CD4-positive, alpha-beta T cell treated with Interleukin-4 for 4 hours (primary cell): ENCODE measurements at regions not wholly inside any gene's neighbourhood (a gene's known extent, or its start where the extent isn't known, plus 50 kb on each side); places are given as distances from the start of the nearest gene placed in this dataset.
"Not testable (repeated sequence)": the region's sequence is repeated elsewhere in the genome, so short reads cannot be mapped to it uniquely, and the experiment has no call there.

Experiments
- DNase-seq: peaks from one replicate; pipeline ENCODE4 v3.0.0-alpha.2; 2020

DNA sequence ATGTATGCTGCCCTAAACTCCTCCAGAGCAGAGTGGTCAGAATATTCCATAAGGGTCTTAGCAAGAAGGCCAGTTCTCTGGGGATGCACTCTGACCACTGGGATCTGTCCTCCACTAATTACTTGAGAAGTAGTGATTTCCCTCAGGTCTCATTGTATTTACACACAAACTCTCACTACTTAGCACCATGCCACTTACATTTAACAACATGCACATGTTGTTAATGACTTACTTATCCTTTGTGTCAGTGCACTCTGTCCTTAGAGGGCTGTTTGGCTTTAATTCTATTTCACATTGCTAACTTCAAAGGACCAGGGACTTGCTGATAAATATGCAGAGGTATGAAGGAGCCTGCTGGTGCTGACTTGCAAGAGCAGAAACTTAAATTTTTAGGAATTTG lies 1415.5 kb upstream of the ACVR2A start:
- no peak for DNase-seq

DNA sequence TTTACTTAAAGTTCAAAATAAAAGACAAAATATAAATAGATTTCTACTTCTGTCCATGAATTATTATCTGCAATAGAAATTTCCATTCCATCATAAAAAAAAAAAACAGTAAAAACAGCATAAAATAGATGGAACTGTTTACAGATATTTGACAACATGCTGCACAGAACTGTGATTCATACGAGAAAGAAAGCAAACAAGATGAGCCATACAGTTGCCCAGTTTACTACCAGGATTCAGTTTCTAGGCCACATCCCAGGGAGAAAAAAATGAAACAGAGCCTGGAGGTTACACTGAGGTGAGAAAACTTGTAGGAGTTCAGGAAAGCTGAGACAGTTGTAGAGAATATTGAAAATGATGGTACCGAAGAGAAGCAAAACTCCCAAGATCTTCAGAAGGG lies 1426.9 kb upstream of the ACVR2A start:
- DNase-seq: no peak

DNA sequence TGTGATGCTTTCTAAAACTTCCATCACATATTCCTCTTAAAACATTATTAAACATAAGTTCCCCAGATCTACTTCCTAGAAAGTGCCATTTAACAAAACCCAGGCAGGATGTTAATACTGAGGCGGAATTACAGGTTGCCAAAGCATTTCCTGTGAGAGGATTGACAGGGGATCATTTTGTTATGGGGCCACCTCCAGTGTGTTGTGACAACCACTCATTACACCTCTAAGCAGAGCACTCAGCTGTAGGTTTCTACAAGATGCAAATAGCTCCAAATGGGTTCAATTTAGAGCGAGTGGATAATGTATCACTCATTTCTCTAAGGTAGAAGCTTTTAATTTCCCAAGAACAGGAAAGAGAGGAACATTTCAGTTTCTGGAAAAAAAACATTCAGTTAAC lies 1429.5 kb upstream of the ACVR2A start:
- no peak for DNase-seq

DNA sequence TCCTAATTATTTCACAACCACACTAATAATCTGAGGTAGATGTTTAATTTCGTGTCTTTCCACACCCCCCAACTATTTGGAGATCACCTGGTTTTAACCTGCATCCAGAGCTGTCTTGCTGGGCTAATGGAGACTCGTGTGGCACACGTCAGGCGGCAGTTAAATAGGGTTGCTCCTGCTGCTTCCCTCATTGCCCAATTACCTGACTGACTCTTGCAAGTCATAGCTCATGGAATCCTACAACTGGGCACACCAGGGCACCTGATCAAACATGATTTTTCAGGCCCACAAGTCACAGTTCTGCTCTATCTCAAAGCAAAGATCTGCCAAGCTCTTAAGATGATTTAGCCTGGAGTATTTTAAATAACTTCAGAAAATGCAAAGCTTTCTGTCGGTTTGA lies 1430.4 kb upstream of the ACVR2A start:
- no peak for DNase-seq

DNA sequence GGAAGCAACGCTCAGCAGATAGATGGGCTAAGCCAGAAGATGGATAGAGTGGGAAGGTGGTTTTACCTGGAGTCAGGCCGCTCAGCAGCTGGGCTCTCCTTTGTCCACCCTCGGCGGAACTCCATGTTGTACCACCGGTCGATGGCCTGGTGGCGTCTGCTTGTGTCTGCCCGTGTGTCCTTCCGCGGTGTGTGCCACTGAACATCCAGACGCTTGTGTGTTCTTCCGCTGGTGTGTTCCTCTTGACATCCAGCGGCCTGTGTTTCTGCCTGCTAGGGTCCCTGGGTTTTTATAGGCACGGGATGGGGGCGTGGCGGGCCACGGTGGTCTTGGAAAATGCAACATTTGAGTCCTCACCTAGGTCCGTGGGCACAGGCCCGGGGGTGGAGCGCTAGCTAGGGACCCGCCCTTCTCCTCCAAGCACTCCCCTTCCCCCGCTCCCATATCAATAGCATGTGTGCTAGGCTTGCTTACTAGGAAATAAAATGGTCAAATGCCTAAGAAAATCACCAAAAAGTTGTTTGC lies 1431.7 kb upstream of the ACVR2A start:
- DNase-seq: no peak

DNA sequence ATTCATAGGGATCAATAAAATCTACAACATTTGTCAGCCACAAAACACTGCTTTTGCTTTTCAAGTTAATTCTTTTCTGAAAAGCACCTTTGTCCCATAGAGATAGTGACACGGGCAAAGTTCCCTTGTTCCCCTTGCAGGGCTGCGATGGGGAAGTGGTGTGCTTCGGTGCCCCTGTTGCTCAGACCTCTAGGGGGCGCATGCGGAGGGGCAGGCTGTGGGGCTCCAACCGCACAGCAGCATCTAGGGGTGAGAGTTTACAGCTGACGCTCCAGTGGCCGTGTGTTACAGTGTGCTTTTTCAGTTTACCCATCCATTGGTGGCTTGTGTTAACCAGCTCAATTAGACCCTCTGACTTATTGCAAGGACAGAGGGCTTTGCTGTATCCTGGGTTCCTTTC lies 1432.2 kb upstream of the ACVR2A start:
- no peak for DNase-seq

DNA sequence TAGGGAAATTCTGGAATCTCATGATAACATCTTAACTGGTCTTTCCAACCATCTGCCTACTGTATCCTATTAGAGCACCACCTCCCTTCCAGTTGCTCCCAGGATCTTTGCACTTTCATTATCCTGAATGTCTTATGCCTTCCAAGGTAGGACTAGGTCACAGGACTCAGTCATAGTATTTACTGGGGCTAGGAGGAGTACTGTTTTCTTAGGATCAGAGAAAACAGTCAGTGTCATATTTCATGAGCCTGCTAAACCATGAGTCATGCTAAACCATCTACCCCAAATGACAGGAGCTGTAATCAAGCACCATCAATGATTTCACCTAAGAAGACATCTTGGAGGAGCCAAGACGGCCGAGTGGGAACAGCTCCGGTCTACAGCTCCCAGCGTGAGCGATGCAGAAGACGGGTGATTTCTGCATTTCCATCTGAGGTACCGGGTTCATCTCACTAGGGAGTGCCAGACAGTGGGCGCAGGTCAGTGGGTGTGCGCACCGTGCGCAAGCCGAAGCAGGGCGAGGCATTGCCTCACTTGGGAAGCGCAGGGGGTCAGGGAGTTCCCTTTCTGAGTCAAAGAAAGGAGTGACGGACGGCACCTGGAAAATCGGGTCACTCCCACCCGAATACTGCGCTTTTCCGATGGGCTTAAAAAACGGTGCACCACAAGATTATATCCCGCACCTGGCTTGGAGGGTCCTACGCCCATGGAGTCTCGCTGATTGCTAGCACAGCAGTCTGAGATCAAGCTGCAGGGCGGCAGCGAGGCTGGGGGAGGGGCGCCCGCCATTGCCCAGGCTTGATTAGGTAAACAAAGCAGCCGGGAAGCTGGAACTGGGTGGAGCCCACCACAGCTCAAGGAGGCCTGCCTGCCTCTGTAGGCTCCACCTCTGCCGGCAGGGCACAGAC lies 1439.2 kb upstream of the ACVR2A start:
- not testable (repeated sequence) for DNase-seq

DNA sequence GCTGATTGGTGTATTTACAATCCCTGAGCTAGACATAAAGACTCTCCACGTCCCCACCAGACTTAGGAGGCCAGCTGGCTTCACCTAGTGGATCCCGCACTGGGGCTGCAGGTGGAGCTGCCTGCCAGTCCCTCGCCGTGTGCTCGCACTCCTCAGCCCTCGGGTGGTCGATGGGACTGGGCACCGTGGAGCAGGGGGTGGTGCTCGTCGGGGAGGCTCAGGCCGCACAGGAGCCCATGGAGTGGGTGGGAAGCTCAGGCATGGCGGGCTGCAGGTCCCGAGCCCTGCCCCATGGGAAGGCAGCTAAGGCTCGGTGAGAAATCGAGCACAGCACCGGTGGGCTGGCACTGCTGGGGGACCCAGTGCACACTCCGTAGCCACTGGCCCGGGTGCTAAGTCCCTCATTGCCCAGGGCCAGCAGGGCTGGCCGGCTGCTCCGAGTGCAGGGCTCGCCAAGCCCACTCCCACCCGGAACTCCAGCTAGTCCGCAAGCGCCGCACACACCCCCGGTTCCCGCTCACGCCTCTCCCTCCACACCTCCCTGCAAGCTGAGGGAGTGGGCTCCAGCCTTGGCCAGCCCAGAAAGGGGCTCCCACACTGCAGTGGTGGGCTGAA lies 1441.2 kb upstream of the ACVR2A start:
- DNase-seq: not testable (repeated sequence)

DNA sequence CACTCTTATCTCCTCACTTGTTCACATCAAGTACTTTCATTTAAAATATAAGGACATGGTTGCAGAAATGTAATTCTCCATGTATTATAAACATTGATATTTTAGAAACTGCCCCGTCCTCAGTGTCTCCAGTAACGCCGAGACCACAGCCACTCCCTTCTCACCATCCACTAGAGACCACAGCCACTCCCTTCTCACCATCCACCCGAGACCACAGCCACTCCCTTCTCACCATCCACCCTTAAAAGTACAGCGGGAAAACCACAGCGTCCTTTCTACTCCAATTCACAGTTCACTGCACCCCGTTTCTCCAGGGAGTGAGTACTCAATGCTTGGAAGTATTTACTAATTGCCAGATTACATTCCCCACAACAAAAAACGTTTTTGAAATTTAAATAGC lies 1452.2 kb upstream of the ACVR2A start:
- no peak for DNase-seq

DNA sequence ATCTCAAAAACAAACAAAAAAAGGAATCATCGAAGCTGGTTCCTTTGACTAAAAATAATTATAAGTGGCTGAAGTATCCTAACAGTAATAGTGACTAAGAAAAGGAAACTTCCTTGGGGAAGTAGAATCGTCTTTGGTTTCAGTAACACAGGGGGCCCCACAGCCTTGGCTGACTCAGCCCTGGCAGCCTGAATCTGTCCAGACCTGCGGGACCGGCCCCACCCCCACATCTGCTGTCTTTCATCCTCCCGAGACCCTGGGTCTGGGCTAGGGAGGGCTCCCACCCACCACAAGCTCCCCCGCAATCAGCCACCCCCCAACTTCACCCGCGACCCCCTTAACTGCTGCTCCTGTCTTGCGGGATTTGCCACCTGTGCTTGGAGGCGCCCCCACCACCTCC lies 1452.6 kb upstream of the ACVR2A start:
- DNase-seq: no peak

DNA sequence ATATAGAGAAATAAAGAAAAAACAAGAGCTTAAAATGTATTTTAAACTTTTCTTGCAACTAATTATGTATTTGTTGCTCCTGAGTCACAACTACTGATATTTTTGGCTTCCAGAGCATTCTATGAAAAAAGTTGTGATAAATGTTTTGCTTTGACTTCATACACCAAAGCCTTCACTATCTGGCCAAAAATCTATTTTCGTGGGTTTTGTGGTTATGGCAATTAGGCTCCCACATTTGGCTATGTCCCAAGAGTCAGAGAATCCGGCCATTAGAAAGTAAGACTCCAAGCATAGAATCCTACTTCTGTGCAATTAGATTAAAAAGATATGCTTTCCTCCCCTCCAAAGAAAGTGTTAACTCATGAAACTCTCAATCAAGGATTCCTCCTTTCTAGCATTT lies 1456.1 kb upstream of the ACVR2A start:
- DNase-seq: no peak

DNA sequence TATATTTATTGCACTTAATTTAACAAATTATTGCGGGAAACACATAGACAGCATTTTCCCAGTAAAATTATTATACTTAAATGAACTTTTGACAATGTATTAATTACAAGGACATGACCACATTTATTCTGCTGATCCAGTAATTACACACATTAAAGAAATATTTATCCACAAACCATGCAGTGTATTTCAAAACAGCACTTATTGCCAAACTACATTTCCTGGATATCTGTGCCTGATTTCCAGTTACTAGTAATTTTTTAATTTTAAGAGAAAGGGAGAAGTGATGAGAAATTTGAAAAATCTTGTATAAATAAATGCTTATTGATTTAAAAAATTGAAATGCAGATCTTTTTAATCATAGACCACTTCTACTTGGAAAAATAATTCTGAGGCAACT lies 1458.7 kb upstream of the ACVR2A start:
- no peak for DNase-seq

DNA sequence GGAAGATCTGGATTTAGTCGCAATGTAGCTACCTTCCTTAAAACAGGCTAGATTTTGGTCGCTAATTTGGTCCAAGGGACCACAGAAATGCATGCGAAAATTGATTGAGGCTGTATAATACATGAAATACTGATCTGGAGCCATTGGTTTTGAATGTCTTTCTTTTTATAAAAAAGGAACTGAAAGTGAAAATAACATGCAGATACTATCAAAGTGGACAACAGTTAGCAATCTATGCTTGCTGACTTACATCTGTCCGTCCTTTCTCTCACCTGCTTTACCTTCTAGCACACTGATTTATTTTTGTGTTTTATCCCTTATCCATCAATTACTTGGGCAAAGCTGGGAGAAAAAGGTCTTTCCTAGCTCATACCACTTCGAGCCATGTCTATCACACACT lies 1459.8 kb upstream of the ACVR2A start:
- no peak for DNase-seq

DNA sequence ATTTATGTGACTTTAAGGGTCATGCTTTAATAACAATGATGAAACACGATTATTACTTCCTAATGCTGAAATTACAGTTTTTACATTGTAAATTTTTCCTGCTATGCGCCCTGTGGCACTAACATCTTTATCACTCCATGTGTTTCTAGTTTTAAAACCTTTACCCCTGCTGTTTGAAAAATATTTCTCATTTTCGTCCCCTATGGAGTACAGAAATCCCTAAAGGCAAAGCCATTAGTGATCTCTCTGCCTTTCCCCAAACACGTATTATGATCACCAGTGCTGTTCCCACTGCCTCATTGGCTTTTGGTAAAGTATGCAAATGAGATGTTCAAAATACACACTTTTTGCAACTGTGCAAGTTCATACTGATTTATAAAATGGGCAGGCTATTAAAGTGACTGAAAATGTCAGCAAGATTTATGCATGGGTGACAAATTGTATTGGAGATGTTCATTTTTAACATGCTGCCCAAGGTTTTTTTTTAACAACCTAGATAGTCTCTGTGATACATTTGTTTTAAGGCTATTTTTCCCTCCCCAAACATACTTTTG lies 1468.2 kb upstream of the ACVR2A start:
- DNase-seq: no peak

DNA sequence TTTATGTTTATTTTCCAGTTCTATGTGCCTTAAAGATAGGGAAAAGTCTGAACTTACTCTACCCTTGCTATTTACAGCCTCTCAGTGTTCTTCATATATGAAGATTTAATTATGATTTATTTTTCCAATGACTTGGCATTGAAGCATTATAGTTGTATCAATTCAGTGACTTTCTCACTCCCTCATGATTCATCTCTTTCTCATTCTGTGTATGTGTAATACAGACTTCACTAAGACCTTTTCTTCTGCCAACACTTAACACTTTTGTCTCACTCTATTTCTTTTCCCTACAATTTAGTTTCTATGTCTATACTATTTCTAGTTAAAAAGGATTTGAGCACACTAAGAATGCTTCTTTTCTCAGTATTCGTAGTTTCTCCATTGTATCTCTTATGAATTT lies 1470.3 kb upstream of the ACVR2A start:
- DNase-seq: no peak

DNA sequence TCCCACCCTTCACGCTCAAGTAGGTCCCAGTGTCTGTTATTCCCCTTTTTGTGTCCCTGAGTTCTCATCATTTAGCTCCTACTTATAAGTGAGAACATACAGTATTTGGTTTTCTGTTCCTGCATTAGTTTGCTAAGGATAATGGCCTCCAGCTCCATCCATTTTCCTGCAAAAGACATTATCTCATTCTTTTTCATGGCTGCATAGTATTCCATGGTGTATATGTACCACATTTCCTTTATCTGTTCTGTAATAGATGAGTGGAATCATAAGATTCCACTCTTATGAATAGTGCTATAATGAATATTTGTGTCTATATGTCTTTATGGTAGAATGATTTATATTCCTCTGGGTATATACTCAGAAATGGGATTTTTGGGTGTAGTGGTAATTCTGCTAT lies 1473.5 kb upstream of the ACVR2A start:
- DNase-seq: not testable (repeated sequence)

DNA sequence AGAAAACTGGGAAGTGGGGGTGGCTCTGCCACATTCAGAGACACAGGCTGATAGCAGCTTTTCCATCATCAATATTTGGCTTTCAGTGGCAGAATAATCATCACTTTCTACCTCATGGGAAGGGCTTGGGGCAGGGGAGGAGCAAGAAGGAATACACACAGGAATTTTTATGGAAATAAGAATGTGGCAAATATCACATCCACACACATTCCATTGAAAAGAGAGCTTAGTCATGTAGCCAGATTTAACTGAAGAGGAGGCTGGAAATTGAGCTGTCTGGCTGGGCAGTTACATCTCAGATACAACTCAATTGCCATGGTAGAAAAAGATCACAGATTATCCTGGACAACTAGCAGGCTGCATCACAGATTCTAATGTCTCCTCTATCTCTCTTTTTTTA lies 1474.0 kb upstream of the ACVR2A start:
- no peak for DNase-seq

DNA sequence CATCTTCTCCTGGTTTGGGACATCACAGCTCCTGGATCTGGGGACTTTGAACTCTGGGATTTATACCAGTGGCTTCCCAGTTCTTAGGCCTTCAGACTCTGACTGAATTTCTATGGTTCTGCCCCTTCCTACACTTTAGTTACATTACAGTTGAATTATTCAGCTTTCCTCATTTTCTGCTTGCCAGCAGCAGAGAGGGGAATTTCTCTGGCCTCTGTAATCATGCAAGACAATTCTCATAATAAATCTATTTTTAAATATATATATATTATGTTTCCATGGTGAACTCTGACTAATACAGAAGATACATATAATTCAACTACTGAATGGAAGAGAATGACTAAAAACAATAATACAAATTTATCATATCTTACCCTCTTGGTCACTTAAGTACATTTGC lies 1478.6 kb upstream of the ACVR2A start:
- no peak for DNase-seq

DNA sequence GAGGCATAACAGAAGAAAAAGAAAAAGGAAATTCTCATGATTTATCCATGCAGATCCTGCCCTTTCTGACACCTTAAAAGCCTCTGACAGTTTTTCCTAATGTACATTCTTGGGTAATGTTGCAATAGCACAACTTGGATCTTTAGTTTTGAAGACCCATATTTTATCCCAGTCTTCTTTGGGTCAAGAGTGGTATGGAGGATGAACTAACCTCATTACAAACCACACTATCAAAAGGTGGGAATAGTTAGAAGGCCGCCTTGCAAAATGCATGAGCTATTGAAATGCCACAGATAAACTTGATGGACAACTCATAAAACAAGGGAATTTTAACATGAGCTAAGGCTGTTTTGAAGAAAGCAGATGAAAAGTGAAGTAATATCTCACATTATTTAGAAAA lies 1479.8 kb upstream of the ACVR2A start:
- DNase-seq: no peak

DNA sequence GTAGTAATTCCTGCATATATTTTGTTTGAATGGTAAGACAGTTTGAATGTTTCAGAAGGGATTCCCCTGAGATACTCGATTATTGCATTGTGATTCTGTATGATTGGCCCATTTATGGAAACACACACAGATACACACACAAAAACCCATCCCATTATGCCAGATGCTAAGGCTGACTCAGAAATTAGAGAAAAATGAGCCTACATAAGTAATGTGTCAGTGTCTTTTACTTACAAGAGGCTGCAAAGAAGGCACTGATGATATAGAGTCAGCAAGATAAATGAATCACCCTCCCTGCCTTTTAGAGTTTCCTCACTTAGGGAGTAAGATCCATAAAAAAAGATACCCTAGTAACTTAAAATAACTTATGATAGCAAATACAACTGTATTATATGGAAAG lies 1481.1 kb upstream of the ACVR2A start:
- no peak for DNase-seq

DNA sequence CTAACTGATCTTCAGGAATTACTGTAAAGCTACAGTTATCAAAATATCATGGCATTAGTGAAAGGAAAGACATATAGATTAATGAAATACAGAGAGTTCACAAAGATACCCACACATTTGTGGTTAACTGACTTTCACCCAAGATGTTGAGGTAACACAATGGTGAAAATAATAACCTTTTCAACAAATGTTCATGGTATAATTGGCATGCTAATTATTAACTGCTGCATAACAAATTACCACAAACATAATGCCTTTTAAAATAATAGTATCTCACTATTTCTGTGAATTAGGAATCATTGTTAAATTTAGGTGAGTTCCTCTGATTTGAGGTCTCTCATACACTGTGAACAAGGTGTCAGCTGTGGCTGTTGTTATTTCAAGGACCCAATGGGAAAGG lies 1493.1 kb upstream of the ACVR2A start:
- no peak for DNase-seq

DNA sequence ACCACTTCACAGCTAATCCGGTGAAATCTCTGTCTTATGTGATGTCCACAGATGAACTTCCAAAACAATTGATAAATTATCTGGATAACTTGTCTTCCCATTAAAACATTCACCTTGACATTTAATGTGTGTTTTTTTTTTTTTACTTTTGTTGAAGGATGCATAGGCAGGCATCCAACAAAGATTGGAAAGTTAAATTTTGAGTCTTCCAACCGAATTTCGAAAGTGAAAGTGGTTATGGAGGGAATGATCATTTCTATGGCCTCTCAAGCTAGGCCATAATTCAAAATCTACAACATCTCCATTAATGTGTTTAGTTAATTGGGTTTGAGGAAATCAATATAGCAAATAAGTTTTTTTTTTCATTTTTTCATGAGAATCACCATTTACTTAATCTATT lies 1495.5 kb upstream of the ACVR2A start:
- DNase-seq: no peak

DNA sequence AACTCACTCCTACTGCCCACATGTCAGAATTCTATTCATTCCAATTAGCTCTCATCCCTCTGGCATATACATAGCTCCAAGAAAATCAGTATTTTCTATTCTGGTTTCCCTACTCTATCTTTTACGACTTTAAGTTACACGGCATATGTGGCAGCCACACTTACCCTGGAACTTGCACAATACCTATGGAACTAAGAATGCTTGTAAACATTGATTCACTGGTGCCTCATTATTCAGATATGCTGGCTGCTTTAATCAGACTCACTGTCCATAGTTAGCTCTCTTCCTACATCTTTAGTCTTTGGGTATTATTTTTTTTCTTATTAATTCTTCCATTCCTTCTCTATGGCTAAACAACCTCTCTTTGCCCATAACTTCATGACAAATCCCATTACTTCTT lies 1519.9 kb upstream of the ACVR2A start:
- DNase-seq: no peak

DNA sequence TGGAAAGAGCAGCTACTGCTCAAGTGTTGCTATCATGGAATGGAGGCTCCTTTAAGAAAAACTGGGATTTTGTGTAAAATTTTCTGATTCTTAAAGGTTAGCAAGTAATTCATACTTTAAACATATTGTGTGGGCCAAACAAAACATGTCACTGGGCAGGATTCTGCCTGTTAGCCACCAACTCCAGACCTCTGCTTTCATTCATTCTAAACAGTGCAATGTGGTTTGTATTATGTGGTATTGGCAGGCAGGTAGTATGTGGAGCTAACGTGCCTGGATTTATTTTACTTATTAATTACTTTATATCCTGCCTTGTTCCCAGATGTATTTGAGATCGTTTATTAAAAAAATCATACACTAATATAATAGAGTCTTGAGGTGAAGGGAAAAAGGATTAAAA lies 1521.3 kb upstream of the ACVR2A start:
- DNase-seq: no peak
